Spleen (tissue), 7 donors: ENCODE measurements at regions not wholly inside any gene's neighbourhood (a gene's known extent, or its start where the extent isn't known, plus 50 kb on each side); places are given as distances from the start of the nearest gene placed in this dataset.

Source experiments
- CTCF ChIP-seq, 11 experiments: fragments of 200-600 bp in 7 of 11; fragments of 450-650 bp in 4 of 11; sonication (generic) in 4 of 11; IDR thresholded peaks in 8 of 11; conservative IDR thresholded peaks in 3 of 11; 1 replicate in 7 of 11; 2 replicates in 4 of 11; pipeline versions ENCODE4 v1.4.0 to v1.8.0; 2016 to 2021; ENCODE audit warnings: antibody characterized with exemption in 11 of 11, inconsistent platforms in 4 of 11, mild to moderate bottlenecking in 1 of 11
- POLR2A ChIP-seq, 3 donors: fragments of 450-650 bp; IDR thresholded peaks; one replicate each; pipeline ENCODE4 v1.5.1; 2017; ENCODE audit warnings: antibody characterized with exemption in 3 of 3, mild to moderate bottlenecking in 1 of 3
- POLR2AphosphoS5 ChIP-seq, 3 donors: sonication (generic); formaldehyde crosslinking; IDR thresholded peaks; one replicate each; pipeline ENCODE4 v1.5.1; 2017; ENCODE audit warnings: antibody characterized with exemption in 3 of 3
- donor health status: DM: no; HTN: no; CAD: no; lungs with moderate emphysema.
- donor health status: DM: no; HTN: no; CAD: no.
- donor health status: DM: no; HTN: no; CAD: no.

GRCh38 chr4:24000470-24000831 lies 110.6 kb upstream of the PPARGC1A start:
- TF ChIP-seq CTCF (IDR thresholded peaks at IDR 0.05 in 8 of 11, conservative IDR thresholded peaks at IDR 0.05 in 3 of 11) = no peak
- TF ChIP-seq POLR2A (IDR thresholded peaks at IDR 0.05) = no peak
- TF ChIP-seq POLR2AphosphoS5 (IDR thresholded peaks at IDR 0.05) = no peak
